Liver (tissue), 3 donors: ENCODE measurements at regions not wholly inside any gene's neighbourhood (a gene's known extent, or its start where the extent isn't known, plus 50 kb on each side); places are given as distances from the start of the nearest gene placed in this dataset.

Experiments
- EGR1 ChIP-seq, 2 donors: IDR thresholded peaks; 2 replicates each; pipeline ENCODE4 v1.6.1; 2016 to 2018; ENCODE audit warnings: antibody characterized with exemption in 2 of 2, low read depth in 2 of 2
- FOXA1 ChIP-seq: IDR thresholded peaks from 2 replicates; pipeline ENCODE4 v1.6.1; 2016; ENCODE audit warnings: antibody characterized with exemption
- GABPA ChIP-seq, 2 donors: IDR thresholded peaks in 1 of 2; conservative IDR thresholded peaks in 1 of 2; 2 replicates each; pipeline ENCODE4 v1.6.1; 2016; ENCODE audit warnings: antibody characterized with exemption in 2 of 2, mild to moderate bottlenecking in 1 of 2, moderate library complexity in 1 of 2
- JUND ChIP-seq, 2 donors: IDR thresholded peaks; 2 replicates each; pipeline ENCODE4 v1.6.1; 2016; ENCODE audit warnings: antibody characterized with exemption in 2 of 2
- MAX ChIP-seq: IDR thresholded peaks from 2 replicates; pipeline ENCODE4 v1.6.1; 2016; ENCODE audit warnings: antibody characterized with exemption
- NR2F2 ChIP-seq: IDR thresholded peaks from 2 replicates; pipeline ENCODE4 v1.6.1; 2016; ENCODE audit warnings: antibody characterized with exemption
- RAD21 ChIP-seq, 2 donors: IDR thresholded peaks; 2 replicates each; pipeline ENCODE4 v1.6.1; 2016; ENCODE audit warnings: antibody characterized with exemption in 2 of 2, mild to moderate bottlenecking in 2 of 2
- REST ChIP-seq: IDR thresholded peaks from 2 replicates; pipeline ENCODE4 v1.6.1; 2016; ENCODE audit warnings: antibody characterized with exemption, mild to moderate bottlenecking
- RXRA ChIP-seq, 2 donors: IDR thresholded peaks; 2 replicates each; pipeline ENCODE4 v1.6.1; 2017 to 2018; ENCODE audit warnings: antibody characterized with exemption in 2 of 2, mild to moderate bottlenecking in 1 of 2
- SP1 ChIP-seq: IDR thresholded peaks from 2 replicates; pipeline ENCODE4 v1.6.1; 2018; ENCODE audit warnings: antibody characterized with exemption, mild to moderate bottlenecking
- TAF1 ChIP-seq: conservative IDR thresholded peaks from 2 replicates; pipeline ENCODE4 v1.6.1; 2016; ENCODE audit warnings: antibody characterized with exemption, mild to moderate bottlenecking
- YY1 ChIP-seq: IDR thresholded peaks from 2 replicates; pipeline ENCODE4 v1.6.1; 2016; ENCODE audit warnings: antibody characterized with exemption, mild to moderate bottlenecking
- TF ChIP-seq, protein P1 (sequence below): fragments of 150-350 bp; IDR thresholded peaks from 2 replicates; pipeline ENCODE4 v1.5.1; 2017; ENCODE audit warnings: improper control_type of control experiment, low read depth, low read length; ENCODE audit not compliant: missing input control
- donor health status: healthy.
- donor health status: healthy.

DNA sequence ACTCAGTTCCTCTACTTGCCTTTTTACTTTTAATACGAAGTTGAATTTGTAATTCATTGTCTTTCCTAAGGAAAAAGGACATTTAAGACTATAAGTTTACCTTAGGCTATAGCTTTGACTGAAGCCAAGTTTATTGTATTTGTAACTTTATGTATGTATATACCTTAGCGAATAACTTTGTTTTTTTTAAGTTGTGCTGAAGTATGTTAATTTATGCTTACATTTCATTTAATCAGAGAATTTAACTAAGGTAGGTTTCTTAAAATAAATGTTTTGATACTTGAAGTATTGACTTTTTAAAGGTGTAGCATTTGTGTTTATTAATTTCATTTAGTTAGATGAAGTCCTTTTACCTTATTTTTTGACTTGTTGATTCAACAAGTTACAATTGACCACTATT lies 55.2 kb upstream of the TPTE start:
- TF ChIP-seq RXRA (IDR thresholded peaks at IDR 0.05) (no peak), JUND (IDR thresholded peaks at IDR 0.05) (no peak), FOXA1 (no peak), TAF1 (no peak), MAX (no peak), EGR1 (IDR thresholded peaks at IDR 0.05; ENCODE audit: low read depth in 2 of 2) (no peak), RAD21 (IDR thresholded peaks at IDR 0.05) (no peak), YY1 (no peak), NR2F2 (no peak), REST (no peak), SP1 (no peak), GABPA (IDR thresholded peaks at IDR 0.05 in 1 of 2, conservative IDR thresholded peaks at IDR 0.05 in 1 of 2) (no peak)
- TF ChIP-seq, protein P1, sequence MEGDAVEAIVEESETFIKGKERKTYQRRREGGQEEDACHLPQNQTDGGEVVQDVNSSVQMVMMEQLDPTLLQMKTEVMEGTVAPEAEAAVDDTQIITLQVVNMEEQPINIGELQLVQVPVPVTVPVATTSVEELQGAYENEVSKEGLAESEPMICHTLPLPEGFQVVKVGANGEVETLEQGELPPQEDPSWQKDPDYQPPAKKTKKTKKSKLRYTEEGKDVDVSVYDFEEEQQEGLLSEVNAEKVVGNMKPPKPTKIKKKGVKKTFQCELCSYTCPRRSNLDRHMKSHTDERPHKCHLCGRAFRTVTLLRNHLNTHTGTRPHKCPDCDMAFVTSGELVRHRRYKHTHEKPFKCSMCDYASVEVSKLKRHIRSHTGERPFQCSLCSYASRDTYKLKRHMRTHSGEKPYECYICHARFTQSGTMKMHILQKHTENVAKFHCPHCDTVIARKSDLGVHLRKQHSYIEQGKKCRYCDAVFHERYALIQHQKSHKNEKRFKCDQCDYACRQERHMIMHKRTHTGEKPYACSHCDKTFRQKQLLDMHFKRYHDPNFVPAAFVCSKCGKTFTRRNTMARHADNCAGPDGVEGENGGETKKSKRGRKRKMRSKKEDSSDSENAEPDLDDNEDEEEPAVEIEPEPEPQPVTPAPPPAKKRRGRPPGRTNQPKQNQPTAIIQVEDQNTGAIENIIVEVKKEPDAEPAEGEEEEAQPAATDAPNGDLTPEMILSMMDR = no peak
